SK-N-MC (cell line): ENCODE measurements at regions not wholly inside any gene's neighbourhood (a gene's known extent, or its start where the extent isn't known, plus 50 kb on each side); places are given as distances from the start of the nearest gene placed in this dataset.

Source experiments
- DNase-seq: peaks from one replicate; pipeline ENCODE4 v3.0.0-alpha.2; 2011; ENCODE audit warnings: low read depth, low spot score
- H3K27ac ChIP-seq: fragments of 200-600 bp; sonication (generic); 2 replicates; pipeline ENCODE4 v1.5.1; 2016; ENCODE audit warnings: mixed run types
- H3K36me3 ChIP-seq: fragments of 200-600 bp; sonication (generic); 2 replicates; pipeline ENCODE4 v1.6.1; 2017; ENCODE audit warnings: antibody characterized with exemption, low read length, mixed read lengths; ENCODE audit not compliant: insufficient read depth
- H3K4me3 ChIP-seq: fragments of 200-600 bp; sonication (generic); 2 replicates; pipeline ENCODE4 v1.5.1; 2016
- H3K9ac ChIP-seq: fragments of 200-600 bp; sonication (generic); 2 replicates; pipeline ENCODE4 v1.8.0; 2017; ENCODE audit warnings: mixed run types, mixed read lengths; ENCODE audit not compliant: insufficient read length
- H3K9me3 ChIP-seq: fragments of 200-600 bp; sonication (generic); 2 replicates; pipeline ENCODE4 v1.6.1; 2017; ENCODE audit warnings: low read depth, mild to moderate bottlenecking, antibody characterized with exemption, low read length, moderate library complexity, mixed read lengths
- EZH2 ChIP-seq: fragments of 200-600 bp; sonication (generic); IDR thresholded peaks from one replicate; pipeline ENCODE4 v1.6.1; 2017; ENCODE audit warnings: antibody characterized with exemption
- FOXP2 ChIP-seq: optimal IDR thresholded peaks from 2 replicates; pipeline ENCODE3; 2011; ENCODE audit warnings: mild to moderate bottlenecking, moderate library complexity; ENCODE audit not compliant: insufficient read depth; ENCODE audit errors: extremely low read length, control extremely low read depth
- POLR2AphosphoS5 ChIP-seq: IDR thresholded peaks from 2 replicates; pipeline ENCODE4 v1.6.1; 2012; ENCODE audit warnings: mild to moderate bottlenecking, low read depth, low read length, borderline replicate concordance

DNA sequence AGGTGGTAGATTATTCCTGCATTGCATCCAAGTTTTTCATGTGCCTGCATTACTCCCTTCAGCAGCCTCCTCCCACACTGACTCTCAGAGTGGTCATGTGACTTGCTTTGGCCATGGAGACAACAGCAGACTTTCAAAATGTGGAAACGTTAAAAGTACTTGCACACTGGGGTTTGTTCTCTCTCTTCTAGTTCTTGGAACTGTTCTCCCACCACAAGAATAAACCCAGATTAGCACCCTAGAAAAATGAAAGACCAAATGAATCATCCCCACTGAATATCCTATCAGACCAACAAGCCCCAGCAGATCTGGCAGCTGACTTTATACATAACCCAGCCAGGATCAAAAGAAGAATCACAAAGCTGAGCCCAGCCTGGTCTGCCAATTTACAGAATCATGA, 398.5 kb downstream of the VPS13C start:
- Histone ChIP-seq H3K9ac (no peak overlapping the region), H3K36me3 (no peaks in the 10 kb centered on the region), H3K27ac (no peak overlapping the region), H3K9me3 (no peaks in the 10 kb centered on the region), H3K4me3 (no peak overlapping the region)
- DNase-seq = no peak
- TF ChIP-seq EZH2 (no peak), POLR2AphosphoS5 (no peak), FOXP2 (no peak)

DNA sequence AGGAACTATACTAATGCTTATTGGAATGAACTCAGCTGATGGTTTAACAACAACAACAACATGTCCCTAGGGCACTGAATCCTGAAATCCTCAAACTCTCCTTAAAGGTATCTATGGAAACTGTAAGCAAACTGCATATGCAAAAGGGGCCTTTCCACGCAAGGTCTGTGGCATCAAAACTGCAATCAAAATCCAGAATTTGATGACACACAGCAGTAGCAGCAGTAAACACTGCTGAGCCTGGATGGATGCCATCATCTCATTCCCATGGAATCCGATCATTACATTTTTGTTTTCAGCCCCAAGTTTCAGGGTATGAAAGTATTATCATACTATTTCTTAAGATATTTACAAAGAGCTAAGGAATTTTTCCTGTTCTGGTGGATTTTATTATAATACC, 399.7 kb downstream of the VPS13C start:
- no peak for DNase-seq
- TF ChIP-seq FOXP2 (no peak), POLR2AphosphoS5 (no peak), EZH2 (no peak)
- Histone ChIP-seq H3K9me3 (no peaks in the 10 kb centered on the region), H3K9ac (no peak overlapping the region), H3K36me3 (no peaks in the 10 kb centered on the region), H3K27ac (no peak overlapping the region), H3K4me3 (no peak overlapping the region)

DNA sequence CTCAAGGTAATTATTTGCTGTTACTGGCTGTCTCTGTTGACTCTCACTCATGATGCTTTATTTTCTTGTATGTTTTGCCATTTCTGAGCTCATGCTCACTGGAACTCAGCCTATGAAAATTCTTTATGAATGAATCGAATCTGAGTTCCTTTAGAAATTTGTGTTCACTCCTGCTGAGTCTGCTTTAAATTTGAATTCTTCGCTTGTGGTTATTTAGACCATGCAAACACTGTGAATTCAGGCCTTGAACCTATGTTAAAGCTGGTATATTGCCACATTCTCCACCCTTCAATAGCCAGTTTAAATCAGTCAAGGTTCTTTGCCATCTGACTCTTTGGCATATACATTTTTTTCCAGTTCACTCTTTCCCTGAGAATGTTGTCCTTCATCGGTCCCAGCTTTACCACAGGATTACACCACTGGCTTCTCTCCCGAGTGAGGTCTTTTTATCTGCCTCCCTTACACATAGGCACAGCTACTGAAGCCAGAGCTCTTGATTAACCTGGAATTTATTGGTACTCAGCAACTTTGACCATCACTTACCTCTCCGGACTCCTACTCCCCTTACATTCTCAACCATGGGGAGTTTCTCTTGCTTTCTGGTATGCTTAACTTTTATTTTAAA, 400.6 kb downstream of the VPS13C start:
- H3K9ac ChIP-seq = no peak overlapping the region
- no peak for DNase-seq
- TF ChIP-seq EZH2 (no peak), FOXP2 (no peak), POLR2AphosphoS5 (no peak)
- H3K9me3 ChIP-seq = no peaks in the 10 kb centered on the region
- no peak overlapping the region for H3K4me3 ChIP-seq
- no peaks in the 10 kb centered on the region for H3K36me3 ChIP-seq
- H3K27ac ChIP-seq = no peak overlapping the region

DNA sequence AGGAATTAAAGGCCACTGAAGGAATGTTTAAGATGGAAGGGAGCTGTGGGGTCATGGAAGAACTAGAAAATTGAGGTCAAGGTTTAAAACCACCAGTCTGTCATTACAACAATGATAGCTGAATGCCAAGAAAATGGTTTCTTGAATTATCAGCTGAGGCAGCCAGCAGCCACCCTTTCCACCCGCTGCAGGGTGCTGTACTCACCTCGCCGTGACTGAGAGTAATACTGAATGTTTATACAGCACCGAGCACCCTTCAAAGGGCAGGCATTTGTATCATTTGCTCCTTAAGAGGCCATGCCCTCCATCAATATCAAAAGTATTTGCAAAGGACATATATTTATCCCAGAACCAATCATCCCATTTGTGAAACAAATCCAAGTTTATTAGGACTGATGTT, 402.8 kb downstream of the VPS13C start:
- H3K36me3 ChIP-seq = no peaks in the 10 kb centered on the region
- H3K4me3 ChIP-seq = no peak overlapping the region
- H3K27ac ChIP-seq = no peak overlapping the region
- DNase-seq = no peak
- no peak overlapping the region for H3K9ac ChIP-seq
- no peaks in the 10 kb centered on the region for H3K9me3 ChIP-seq
- TF ChIP-seq POLR2AphosphoS5 = no peak
- no peak for TF ChIP-seq FOXP2
- TF ChIP-seq EZH2 = no peak

DNA sequence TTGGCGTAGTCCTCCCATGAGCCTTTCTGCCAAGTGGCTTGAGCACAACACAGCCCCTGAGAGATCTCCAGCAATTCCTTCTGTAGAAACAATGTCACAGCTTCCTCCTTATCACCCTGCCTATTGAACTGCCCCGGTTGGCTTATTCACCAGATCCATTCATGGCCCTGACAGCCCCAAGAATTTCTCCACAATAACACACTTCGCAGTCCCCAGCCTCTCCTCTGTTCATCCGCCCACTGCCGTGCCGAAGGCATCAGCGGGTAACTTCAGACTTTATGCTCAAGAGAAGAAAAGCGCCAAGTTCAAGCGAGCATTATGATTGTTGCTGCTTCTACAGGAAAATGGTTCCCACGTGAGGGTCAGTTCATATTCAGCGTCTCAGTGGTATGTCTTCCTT, 403.9 kb downstream of the VPS13C start:
- Histone ChIP-seq H3K9me3 (no peaks in the 10 kb centered on the region), H3K4me3 (no peak overlapping the region), H3K27ac (no peak overlapping the region), H3K9ac (no peak overlapping the region), H3K36me3 (no peaks in the 10 kb centered on the region)
- no peak for TF ChIP-seq EZH2
- no peak for TF ChIP-seq POLR2AphosphoS5
- TF ChIP-seq FOXP2 = no peak
- no peak for DNase-seq

DNA sequence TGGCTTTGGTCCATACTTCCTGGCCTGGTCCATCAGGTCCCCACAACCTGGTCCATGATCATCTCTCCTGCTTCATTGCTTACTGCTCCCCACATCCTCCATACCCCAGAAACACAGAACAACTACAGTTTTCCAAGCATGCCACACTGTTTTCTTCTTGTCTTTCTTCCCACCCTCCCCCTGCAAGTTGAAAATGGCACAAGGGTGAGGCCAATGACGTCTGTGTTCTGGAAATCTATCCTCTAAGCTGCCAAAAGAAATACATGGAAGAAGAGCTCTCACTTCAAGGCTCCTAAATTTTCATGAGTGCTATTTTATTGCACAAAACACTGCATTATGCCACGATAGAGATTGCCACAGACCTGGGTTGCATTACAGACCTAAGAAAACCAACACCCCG, 404.4 kb downstream of the VPS13C start:
- H3K36me3 ChIP-seq = no peaks in the 10 kb centered on the region
- H3K27ac ChIP-seq = no peak overlapping the region
- DNase-seq = no peak
- no peak for TF ChIP-seq EZH2
- no peak for TF ChIP-seq FOXP2
- no peak for TF ChIP-seq POLR2AphosphoS5
- H3K9me3 ChIP-seq = no peaks in the 10 kb centered on the region
- H3K4me3 ChIP-seq = no peak overlapping the region
- H3K9ac ChIP-seq = no peak overlapping the region

DNA sequence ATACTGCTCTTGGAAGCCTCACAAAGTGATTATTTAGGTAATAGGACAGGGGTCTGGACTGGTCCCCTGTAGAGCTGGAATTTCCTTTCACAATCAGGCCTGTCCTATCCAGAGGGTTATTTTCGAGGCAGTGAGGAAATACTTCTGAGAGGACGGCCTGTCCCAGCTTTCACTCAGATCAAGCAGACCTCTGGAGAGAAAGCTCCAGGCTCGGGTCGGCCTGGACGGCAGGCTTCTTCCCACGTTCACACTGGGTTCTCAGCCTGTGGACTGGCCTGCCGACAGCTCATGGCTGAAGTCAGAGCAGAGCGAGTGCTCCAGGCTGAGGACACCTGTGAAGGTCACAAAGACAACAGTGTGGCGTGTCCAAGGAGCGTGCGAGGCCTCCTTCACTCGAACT, 405.3 kb downstream of the VPS13C start:
- H3K27ac ChIP-seq = no peak overlapping the region
- no peak for DNase-seq
- H3K4me3 ChIP-seq = no peak overlapping the region
- no peaks in the 10 kb centered on the region for H3K9me3 ChIP-seq
- no peaks in the 10 kb centered on the region for H3K36me3 ChIP-seq
- TF ChIP-seq POLR2AphosphoS5 (no peak), FOXP2 (no peak), EZH2 (no peak)
- H3K9ac ChIP-seq = no peak overlapping the region

DNA sequence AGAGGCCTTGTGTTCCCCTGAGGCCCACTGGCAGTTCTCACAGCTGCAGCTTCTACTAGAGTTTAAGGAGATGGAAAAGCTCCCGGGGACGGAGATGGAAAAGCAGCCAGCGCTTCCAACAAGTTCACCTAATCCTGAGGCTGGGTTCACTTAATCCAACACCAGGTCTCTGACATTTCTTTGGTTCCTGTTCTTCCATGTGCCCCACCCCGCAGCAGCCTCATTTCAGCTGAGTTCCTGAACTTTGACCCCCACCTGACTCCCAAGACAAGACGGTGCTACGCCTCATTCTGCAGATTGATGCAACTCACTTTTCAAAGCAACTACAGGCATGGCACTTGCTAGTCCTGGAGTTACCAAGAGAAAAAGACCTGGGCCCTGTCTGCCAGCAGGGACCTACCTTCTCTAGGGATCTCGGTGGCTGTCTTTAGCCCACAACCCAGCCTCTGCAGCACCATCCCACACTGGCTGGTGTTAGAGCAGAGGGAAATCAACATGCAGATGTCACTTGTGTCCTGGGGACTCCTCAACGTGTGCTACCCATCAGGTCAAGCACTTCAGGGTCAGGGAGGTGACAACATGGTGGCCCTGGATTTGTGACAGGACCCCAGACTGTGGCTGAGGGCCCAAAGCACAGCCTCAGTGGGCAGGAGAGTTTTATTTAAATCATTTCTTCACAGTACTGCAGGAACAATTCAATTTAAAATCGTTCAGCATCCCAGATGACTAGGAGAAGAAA, 406.1 kb downstream of the VPS13C start:
- no peaks in the 10 kb centered on the region for H3K9me3 ChIP-seq
- TF ChIP-seq POLR2AphosphoS5 (no peak), FOXP2 (no peak), EZH2 (no peak)
- no peak overlapping the region for H3K4me3 ChIP-seq
- DNase-seq = no peak
- no peak overlapping the region for H3K9ac ChIP-seq
- no peaks in the 10 kb centered on the region for H3K36me3 ChIP-seq
- H3K27ac ChIP-seq = no peak overlapping the region

DNA sequence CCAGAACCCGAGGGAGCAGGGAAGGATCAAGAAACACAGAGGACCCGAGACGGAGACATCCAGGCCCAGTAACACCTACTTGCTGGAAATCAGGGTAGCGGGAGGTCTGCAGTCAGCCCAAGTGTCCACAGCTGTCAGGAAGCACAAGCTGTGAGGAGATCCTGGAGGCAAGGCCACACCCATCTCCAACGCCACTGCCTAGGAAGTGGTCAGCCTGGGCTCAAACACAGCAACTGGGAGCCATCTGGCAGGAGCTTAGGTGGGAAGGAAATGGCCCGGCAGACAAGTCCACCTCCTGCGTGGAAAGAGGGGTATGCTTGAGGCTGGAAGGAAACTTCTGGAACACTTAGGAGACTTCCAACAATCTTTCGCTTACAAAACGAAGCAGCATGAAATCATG, 407.1 kb downstream of the VPS13C start:
- H3K9ac ChIP-seq = no peak overlapping the region
- H3K27ac ChIP-seq = no peak overlapping the region
- H3K36me3 ChIP-seq = no peaks in the 10 kb centered on the region

More for the DNA sequence above, 407.1 kb downstream of the VPS13C start:
- TF ChIP-seq FOXP2 = no peak
- TF ChIP-seq EZH2 = no peak
- no peak for TF ChIP-seq POLR2AphosphoS5
- Histone ChIP-seq H3K9me3 (no peaks in the 10 kb centered on the region), H3K4me3 (no peak overlapping the region)
- no peak for DNase-seq
